ENCODE measurements at regions not wholly inside any gene's neighbourhood (a gene's known extent, or its start where the extent isn't known, plus 50 kb on each side); places are given as distances from the start of the nearest gene placed in this dataset.
A peak's percentile ranks its signal among the peaks of the same experiment; 100 is the strongest.

GRCh38 chr6:148269386-148269785, 73.3 kb upstream of the SASH1 start:
- H3K4me2 ChIP-seq (ENCODE audit: low read length), result no peak overlapping the region; the same call in 1 of the 2 replicates
- ChIA-PET POLR2A (ENCODE audit: unreplicated experiment) (no interaction called here), CTCF (no interaction called here)
- TF ChIP-seq EZH2phosphoT487 (IDR thresholded peaks at IDR 0.05; ENCODE audit: borderline replicate concordance, low read length) (no peak), CTCF (conservative IDR thresholded peaks at IDR 0.05; ENCODE audit: low read depth, low read length) (no peak), EZH2 (IDR thresholded peaks at IDR 0.05; ENCODE audit: low read length, unreplicated experiment) (no peak)
- H3K4me3 ChIP-seq (ENCODE audit: low read length), result no peak overlapping the region
- peaks cover 6% of the 10 kb centered on the region for H3F3A ChIP-seq (ENCODE audit: low read length, unreplicated experiment)
- no peaks in the 10 kb centered on the region for H3K36me3 ChIP-seq (ENCODE audit: low read depth, low read length)
- ATAC-seq, result peak; percentile 37
- H3K9me2 ChIP-seq (replicated peaks; ENCODE audit: low read length), result no peaks in the 10 kb centered on the region
- peaks cover 30% of the 10 kb centered on the region for H3K4me1 ChIP-seq (ENCODE audit: insufficient read depth, low read length)
- intact Hi-C loops (cut with micrococcal nuclease), result loop anchor here (5.0 kb wide), 2 partner anchors 38 to 193 kb away; no protein-coding TSS in a partner anchor
- H3K79me2 ChIP-seq (ENCODE audit: low read length), result no peaks in the 10 kb centered on the region
- H2AFZ ChIP-seq (ENCODE audit: low read length), result no peak overlapping the region
- no peaks in the 10 kb centered on the region for H4K20me1 ChIP-seq (ENCODE audit: low read length)
- H3K27me3 ChIP-seq (ENCODE audit: low read length), result no peaks in the 10 kb centered on the region
- no peak overlapping the region for H3K9ac ChIP-seq (ENCODE audit: low read length)
- H3K9me3 ChIP-seq (ENCODE audit: low read length), result no peaks in the 10 kb centered on the region
- H3K27ac ChIP-seq (ENCODE audit: low read length), result peak overlapping the region; percentile 37
- BruUV-seq (replicated peaks), result no TSS peak
- DNase-seq, result peak; percentile 14

- no peaks in the 10 kb centered on the region for H3K27me3 ChIP-seq (ENCODE audit: low read length)
- peaks cover 26% of the 10 kb centered on the region for H3K4me1 ChIP-seq (ENCODE audit: insufficient read depth, low read length)
- DNase-seq, result peak; percentile 12
- intact Hi-C loops (cut with micrococcal nuclease), result no loop called here
- no peak overlapping the region for H3K9ac ChIP-seq (ENCODE audit: low read length)
- no peaks in the 10 kb centered on the region for H3K9me2 ChIP-seq (replicated peaks; ENCODE audit: low read length)
- no peaks in the 10 kb centered on the region for H4K20me1 ChIP-seq (ENCODE audit: low read length)
- TF ChIP-seq EZH2 (IDR thresholded peaks at IDR 0.05; ENCODE audit: low read length, unreplicated experiment), result no peak
- no peak for TF ChIP-seq EZH2phosphoT487 (IDR thresholded peaks at IDR 0.05; ENCODE audit: borderline replicate concordance, low read length)
- no peak for TF ChIP-seq CTCF (conservative IDR thresholded peaks at IDR 0.05; ENCODE audit: low read depth, low read length)
- no peak overlapping the region for H3K27ac ChIP-seq (ENCODE audit: low read length)
- peaks cover 6% of the 10 kb centered on the region for H3F3A ChIP-seq (ENCODE audit: low read length, unreplicated experiment)
- 0 out of 2 replicates have a peak overlapping the region, but pooled peaks have one; percentile 42 for H2AFZ ChIP-seq (ENCODE audit: low read length)
- no peaks in the 10 kb centered on the region for H3K9me3 ChIP-seq (ENCODE audit: low read length)
- ATAC-seq, result no peak
- POLR2A ChIA-PET (ENCODE audit: unreplicated experiment), result no interaction called here
- no peaks in the 10 kb centered on the region for H3K79me2 ChIP-seq (ENCODE audit: low read length)
- no peak overlapping the region for H3K4me2 ChIP-seq (ENCODE audit: low read length)
- BruUV-seq (replicated peaks), result no TSS peak
- no peak overlapping the region for H3K4me3 ChIP-seq (ENCODE audit: low read length)
- H3K36me3 ChIP-seq (ENCODE audit: low read depth, low read length), result no peaks in the 10 kb centered on the region
- CTCF ChIA-PET, result no interaction called here
These were observed 70.8 kb upstream of the SASH1 start for GRCh38 chr6:148271711-148272439.

- H3K4me2 ChIP-seq (ENCODE audit: low read length), result no peak overlapping the region
- BruUV-seq (replicated peaks), result no TSS peak
- peaks cover 6% of the 10 kb centered on the region for H3F3A ChIP-seq (ENCODE audit: low read length, unreplicated experiment)
- POLR2A ChIA-PET (ENCODE audit: unreplicated experiment), result no interaction called here
- DNase-seq (no peak), ATAC-seq (no peak)
- H3K9ac ChIP-seq (ENCODE audit: low read length), result no peak overlapping the region
- H3K9me2 ChIP-seq (replicated peaks; ENCODE audit: low read length), result no peaks in the 10 kb centered on the region
- intact Hi-C loops (cut with micrococcal nuclease), result no loop called here
- CTCF ChIA-PET, result no interaction called here
- H3K27me3 ChIP-seq (ENCODE audit: low read length), result no peaks in the 10 kb centered on the region
- H3K4me1 ChIP-seq (ENCODE audit: insufficient read depth, low read length), result peaks cover 21% of the 10 kb centered on the region
- H2AFZ ChIP-seq (ENCODE audit: low read length), result no peak overlapping the region
- H3K9me3 ChIP-seq (ENCODE audit: low read length), result no peaks in the 10 kb centered on the region
- no peaks in the 10 kb centered on the region for H3K36me3 ChIP-seq (ENCODE audit: low read depth, low read length)
- H3K27ac ChIP-seq (ENCODE audit: low read length), result no peak overlapping the region
- H3K79me2 ChIP-seq (ENCODE audit: low read length), result no peaks in the 10 kb centered on the region
- no peak for TF ChIP-seq EZH2phosphoT487 (IDR thresholded peaks at IDR 0.05; ENCODE audit: borderline replicate concordance, low read length)
- TF ChIP-seq EZH2 (IDR thresholded peaks at IDR 0.05; ENCODE audit: low read length, unreplicated experiment), result no peak
- no peak for TF ChIP-seq CTCF (conservative IDR thresholded peaks at IDR 0.05; ENCODE audit: low read depth, low read length)
- no peak overlapping the region for H3K4me3 ChIP-seq (ENCODE audit: low read length)
- H4K20me1 ChIP-seq (ENCODE audit: low read length), result no peaks in the 10 kb centered on the region
These were observed 70.0 kb upstream of the SASH1 start for GRCh38 chr6:148272597-148272996.

Data from PC-3 (cell line).